A549 (cell line): ENCODE measurements at regions not wholly inside any gene's neighbourhood (a gene's known extent, or its start where the extent isn't known, plus 50 kb on each side); places are given as distances from the start of the nearest gene placed in this dataset.

Source experiments
- POLR2A ChIP-seq: IDR thresholded peaks from 2 replicates; pipeline ENCODE4 v1.6.1; 2012; ENCODE audit warnings: mild to moderate bottlenecking, low read length
- TF ChIP-seq, protein P1 (sequence below): fragments of >200 bp; sonication (Bioruptor Twin); formaldehyde crosslinking; IDR thresholded peaks from 3 replicates; pipeline ENCODE4 v1.5.1; 2016
- TF ChIP-seq, protein P2 (sequence below): IDR thresholded peaks from 2 replicates; pipeline ENCODE4 v1.6.1; 2012

DNA sequence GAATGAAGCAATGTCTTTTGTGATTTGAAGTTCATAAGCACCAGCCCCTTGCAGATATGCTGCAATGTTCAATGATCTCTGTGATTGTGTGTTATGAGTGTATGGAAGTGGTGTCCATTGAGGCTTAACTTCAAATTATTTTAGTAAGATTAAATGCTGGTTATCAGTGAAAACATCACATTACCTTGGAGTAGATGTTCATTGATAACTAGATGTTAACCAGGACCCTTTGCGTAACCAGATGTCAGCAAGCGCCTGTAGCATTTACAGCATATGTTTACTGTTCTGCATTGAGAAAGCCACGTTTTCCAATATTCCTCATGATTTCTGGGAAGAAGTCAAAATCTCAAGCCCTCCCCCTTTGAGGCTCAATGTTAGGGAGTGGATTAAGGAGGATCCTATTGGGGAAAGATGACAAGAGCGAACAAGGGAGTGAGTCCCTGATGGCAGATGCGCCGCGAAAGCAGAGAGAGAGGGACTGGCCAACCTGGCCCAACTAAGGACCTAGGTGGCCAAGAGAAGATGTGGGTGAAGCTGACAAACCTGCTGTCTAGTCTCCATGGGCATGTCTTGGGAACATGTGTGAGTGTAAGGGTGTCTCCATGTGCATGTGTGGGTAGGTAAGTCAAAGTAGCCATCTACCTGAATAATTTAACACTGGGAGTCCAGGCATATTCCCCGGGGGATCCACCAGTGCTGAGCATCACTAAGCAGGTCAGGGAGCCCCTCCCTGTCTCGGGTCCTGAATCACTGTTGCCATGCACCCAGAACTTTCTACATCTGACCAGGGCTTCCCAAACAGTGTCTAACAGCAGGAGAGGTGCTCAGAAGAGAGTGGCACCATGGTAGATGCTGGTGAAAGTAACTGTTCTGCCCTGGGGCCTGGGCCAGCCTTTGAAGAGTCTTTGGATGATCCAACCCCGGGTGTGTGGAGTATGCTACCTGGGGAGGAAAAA, 141.6 kb upstream of the GDF10 start:
- TF ChIP-seq, protein P1, sequence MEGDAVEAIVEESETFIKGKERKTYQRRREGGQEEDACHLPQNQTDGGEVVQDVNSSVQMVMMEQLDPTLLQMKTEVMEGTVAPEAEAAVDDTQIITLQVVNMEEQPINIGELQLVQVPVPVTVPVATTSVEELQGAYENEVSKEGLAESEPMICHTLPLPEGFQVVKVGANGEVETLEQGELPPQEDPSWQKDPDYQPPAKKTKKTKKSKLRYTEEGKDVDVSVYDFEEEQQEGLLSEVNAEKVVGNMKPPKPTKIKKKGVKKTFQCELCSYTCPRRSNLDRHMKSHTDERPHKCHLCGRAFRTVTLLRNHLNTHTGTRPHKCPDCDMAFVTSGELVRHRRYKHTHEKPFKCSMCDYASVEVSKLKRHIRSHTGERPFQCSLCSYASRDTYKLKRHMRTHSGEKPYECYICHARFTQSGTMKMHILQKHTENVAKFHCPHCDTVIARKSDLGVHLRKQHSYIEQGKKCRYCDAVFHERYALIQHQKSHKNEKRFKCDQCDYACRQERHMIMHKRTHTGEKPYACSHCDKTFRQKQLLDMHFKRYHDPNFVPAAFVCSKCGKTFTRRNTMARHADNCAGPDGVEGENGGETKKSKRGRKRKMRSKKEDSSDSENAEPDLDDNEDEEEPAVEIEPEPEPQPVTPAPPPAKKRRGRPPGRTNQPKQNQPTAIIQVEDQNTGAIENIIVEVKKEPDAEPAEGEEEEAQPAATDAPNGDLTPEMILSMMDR = no peak
- TF ChIP-seq, protein P2, sequence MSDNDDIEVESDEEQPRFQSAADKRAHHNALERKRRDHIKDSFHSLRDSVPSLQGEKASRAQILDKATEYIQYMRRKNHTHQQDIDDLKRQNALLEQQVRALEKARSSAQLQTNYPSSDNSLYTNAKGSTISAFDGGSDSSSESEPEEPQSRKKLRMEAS = no peak
- TF ChIP-seq POLR2A = no peak
